ENCODE measurements at regions not wholly inside any gene's neighbourhood (a gene's known extent, or its start where the extent isn't known, plus 50 kb on each side); places are given as distances from the start of the nearest gene placed in this dataset.
"Not testable (repeated sequence)": the region's sequence is repeated elsewhere in the genome, so short reads cannot be mapped to it uniquely, and the experiment has no call there.

DNA sequence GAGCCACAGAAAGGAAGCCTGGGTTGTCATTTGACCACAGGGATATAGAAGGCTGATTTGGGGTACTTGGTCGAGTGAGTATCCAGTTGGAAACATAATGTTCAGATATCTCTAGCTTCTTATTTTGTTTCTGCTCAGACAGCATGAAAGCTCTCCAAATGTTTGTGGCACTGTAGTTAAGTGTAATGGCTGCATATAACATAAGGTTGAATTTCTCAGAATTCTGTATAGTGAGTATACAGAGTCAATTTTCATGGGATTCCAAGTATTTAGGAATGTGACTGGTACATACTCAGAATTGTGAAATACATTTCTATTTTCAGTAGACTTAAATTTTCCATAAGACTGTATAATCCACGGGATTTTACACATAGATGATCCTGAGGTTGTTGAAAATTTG is 2102.1 kb upstream of the RAG2 start:
- no peak for DNase-seq

GRCh38 chr11:38693306-38693705 is 2095.3 kb upstream of the RAG2 start:
- no peak for DNase-seq

DNA sequence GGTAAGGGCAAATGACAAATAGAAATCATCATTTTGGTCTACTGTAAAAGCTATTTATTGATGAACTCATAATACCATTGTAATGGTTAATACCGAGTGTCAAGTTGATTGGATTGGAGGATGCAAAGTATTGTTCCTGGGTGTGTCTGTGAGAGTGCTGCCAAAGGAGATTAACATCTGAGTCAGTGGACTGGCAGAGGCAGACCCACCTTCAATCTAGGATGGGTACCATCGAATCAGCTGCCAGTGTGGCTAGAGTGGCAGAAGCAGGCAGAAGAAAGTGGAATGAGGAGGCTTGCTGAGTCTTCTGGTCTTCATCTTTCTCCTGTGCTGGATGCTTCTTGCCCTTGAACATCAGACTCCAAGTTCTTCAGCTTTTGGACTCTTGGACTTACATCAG is 2092.2 kb upstream of the RAG2 start:
- DNase-seq: not testable (repeated sequence)

DNA sequence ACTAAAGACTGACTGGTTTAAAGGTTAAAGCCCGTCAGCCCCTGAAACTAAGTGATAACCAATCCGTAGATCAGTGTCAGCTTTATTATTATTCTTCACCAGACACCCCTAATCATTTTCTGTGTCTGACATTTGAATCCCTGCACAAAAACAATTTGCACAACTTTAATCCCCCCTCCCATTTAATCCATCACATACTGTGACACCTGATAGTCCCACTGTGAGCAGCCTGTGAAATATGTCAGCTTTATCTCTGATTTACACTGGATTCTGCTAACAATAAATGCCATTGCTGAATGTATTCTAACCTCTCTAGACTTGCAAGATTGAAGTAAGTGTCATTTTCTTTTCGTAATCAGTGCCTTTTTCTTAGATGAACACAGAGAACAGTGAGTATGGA is 2089.0 kb upstream of the RAG2 start:
- DNase-seq: no peak

GRCh38 chr11:38683484-38683883 is 2085.4 kb upstream of the RAG2 start:
- no peak for DNase-seq

- DNase-seq: no peak
These were observed 2082.7 kb upstream of the RAG2 start for GRCh38 chr11:38680746-38681145.

- no peak for DNase-seq
These were observed 2082.1 kb upstream of the RAG2 start for GRCh38 chr11:38680166-38680565.

GRCh38 chr11:38672445-38672844 is 2074.4 kb upstream of the RAG2 start:
- no peak for DNase-seq

DNA sequence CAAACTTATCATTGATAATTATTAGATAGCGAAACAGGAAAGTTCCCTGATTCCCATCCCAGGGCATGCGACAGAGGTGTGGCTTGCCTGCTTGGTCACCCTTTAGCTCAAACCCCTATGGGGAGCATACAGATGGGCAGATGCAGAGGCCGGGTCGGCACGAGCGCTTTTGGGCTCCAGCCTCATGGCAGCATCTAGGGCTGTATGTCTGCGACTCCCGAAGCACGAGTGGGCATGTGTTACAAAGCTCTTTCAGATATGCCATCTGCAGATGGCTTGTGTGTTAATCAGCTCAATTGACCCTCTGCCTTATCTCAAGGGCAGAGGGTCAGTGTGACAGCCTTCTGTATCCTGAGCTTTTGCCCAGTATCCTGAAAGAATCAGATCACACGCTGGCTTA is 2069.3 kb upstream of the RAG2 start:
- no peak for DNase-seq

GRCh38 chr11:38648604-38649003 is 2050.6 kb upstream of the RAG2 start:
- DNase-seq: no peak

DNA sequence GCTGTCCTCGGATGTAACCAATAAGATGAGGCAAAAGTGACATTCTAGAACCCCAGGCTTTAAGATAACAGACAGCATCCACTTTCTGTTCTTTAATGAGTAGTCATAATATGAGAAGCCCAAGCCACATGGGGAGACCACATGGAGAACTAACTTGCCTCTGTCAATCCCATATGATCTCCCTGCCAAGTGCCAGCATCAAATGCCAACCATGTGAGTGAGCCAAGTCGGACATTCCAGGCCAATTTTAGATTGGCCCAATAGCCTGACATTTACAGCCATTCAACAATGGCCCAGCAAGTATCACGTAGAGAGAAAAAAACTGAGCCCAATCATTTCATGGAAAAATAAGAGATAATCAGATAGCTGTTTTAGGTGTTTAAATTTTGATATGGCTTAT is 2048.3 kb upstream of the RAG2 start:
- no peak for DNase-seq

GRCh38 chr11:38640854-38641253 is 2042.8 kb upstream of the RAG2 start:
- no peak for DNase-seq

DNA sequence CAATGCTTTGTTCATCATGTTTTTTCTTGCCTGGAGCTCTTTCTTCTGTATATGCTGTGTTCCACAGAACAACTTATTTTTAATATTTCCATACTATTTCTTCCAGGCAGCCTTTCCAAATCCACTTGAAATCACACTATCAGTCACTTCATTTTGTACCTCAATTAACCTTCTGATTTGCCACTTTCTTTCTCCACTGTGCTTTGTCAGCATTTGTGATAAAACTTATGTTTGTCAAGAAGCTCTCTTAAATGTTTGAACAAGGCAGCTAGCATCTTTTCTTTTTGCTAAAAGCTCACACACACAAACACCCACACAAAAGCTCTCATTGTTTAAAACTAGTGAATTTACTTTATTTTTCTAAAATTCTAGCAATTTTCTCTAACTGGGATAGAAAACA is 2014.7 kb upstream of the RAG2 start:
- no peak for DNase-seq

DNA sequence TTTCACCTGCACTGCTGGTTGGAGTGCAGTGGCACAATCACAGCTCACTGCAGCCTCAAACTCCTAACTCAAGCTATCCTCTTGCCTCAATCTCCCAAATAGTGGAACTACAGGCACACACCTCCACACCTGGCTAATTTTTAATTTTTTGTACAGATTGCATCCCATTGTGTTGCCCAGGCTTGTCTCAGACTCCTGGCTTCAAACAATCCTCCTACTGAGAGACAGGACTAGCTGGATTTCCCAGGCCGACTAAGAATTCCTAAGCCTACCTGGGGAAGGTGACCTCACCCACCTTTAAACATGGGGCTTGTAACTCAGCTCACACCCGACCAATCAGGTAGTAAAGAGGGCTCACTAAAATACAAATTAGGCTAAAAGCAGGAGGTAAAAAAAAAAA is 2003.3 kb upstream of the RAG2 start:
- not testable (repeated sequence) for DNase-seq

DNA sequence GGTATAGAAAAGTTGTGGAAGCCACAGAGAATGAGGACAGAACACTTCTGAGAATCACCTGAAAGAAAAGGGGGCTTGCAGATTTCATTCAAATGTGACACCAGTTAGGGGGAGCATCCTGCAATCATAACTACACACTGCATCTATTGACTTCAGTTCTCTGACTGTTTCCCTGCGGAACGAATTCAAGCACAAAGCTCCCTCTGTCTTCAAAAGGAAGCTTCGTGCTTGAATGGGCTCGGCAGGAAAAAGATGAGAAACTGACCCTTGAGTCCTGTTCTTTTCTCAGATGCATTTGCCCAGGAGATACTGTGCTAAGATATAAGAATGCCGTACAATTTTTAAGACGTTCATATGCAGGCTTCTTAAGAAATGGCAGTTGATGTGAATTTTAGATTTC is 2000.4 kb upstream of the RAG2 start:
- DNase-seq: no peak

DNA sequence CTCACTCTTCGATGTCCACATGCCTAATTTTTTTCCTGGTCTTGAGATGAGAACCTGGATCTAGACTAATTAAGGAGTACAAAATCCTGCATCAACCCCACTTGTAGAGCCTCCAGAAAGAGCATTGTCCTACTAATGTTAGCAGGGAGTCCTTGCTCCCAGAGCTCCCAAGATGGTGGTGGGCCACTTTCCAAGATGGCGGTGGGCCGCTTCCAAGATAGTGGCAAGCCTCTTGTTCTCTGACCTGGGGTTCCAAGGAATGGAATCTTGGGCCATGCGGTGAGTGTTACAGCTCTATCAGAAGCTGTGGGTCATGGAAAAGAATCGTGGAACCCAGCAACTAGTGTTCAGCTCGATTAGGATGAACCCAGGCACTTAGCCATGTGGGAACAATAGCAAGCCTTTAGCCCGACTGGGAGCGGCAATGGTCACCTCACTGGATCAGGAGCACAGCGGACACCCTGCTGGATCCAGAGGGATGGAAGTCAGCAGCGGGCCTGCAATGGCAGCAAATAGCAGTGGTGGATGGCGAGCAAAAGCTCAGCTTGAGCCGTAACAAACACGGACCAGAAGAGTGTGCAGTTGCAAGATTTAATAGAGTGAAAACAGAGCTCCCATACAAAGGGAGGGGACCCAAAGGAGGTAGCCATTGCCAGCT is 1997.5 kb upstream of the RAG2 start:
- DNase-seq: not testable (repeated sequence)

GRCh38 chr11:38594895-38595294 is 1996.9 kb upstream of the RAG2 start:
- DNase-seq: no peak

DNA sequence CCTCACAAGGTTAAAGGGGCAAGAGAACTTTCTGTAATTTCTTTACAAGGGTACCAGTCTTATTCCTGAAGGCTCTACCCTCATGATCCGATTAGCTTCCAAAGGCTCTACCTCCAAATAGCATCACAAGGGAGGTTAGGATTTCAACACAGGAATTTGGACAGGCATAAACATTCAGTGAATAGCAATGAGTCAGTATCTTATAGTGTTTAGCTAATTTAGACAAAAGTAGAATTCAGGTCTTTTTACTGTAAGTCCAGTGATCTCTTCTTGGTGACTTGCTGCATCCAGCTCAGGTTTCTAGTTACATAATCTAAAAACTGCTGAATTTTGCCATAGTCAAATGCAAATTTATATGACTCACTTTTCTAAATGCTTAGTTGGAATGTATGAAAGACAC is 1995.6 kb upstream of the RAG2 start:
- no peak for DNase-seq

- no peak for DNase-seq
These were observed 1984.7 kb upstream of the RAG2 start for GRCh38 chr11:38582756-38583155.

GRCh38 chr11:38582151-38582550 is 1984.1 kb upstream of the RAG2 start:
- DNase-seq: no peak

DNA sequence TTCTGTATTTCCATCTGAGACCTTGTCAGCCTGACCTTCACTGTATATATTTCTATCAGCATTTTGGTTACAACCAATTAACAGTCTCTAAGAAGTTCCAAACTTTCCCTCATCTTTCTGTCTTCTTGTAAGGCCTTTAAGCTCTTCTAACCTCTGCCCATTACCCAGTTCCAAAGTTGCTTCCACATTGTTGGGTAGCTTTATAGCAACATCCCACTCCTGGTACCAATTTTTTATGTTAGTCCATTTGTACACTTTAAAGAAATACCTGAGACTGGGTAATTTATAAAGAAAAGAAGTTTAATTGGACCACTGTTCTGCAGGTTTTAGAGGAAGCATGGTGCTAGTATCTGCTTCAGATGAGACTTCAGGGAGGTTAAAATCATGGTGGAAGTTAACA is 1979.7 kb upstream of the RAG2 start:
- no peak for DNase-seq

DNA sequence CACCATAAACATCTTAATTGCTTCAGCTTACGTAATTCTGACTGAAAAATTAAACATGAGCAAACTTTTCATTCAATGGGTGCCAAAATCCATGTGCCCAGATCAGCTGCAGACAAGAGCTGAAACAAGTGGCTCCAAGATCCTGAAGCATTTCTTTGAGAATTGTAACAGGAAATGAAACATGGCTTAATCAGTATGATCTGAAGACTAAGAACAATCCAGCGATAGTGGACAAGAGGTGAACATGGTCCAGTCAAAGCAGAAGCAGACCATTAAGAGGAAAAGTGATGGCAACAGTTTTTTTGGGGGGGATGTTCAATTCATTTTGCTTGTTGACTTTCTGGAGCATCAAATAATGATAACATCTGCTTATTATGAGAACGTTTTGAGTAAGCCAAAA is 1964.5 kb upstream of the RAG2 start:
- no peak for DNase-seq

- DNase-seq: no peak
These were observed 1955.1 kb upstream of the RAG2 start for GRCh38 chr11:38553148-38553547.

DNA sequence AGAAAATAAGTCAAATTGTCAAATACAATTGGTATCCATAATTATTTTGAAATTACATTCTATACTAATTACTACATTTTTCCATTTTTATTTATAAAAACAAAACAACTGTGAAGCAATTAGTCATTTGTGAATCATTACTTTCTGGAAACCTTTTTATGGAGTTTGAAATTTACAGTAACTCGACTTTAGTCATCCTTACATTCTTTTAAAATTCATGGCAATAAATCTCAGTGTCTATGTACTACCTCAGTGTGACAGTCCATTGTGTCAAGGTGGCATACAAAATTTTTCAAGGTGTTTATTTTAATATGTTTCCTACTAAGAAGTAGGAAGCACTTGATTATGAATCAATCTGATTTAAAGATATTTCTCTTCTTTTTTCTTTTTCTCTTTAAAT is 1949.4 kb upstream of the RAG2 start:
- DNase-seq: no peak

- DNase-seq: no peak
These were observed 1946.0 kb upstream of the RAG2 start for GRCh38 chr11:38543986-38544385.

- no peak for DNase-seq
These were observed 1945.3 kb upstream of the RAG2 start for GRCh38 chr11:38543311-38543710.

Data from MV-4-11 (cell line).